ENCODE measurements at regions not wholly inside any gene's neighbourhood (a gene's known extent, or its start where the extent isn't known, plus 50 kb on each side); places are given as distances from the start of the nearest gene placed in this dataset.

GRCh38 chr10:128662520-128662919 lies 536.3 kb upstream of the MKI67 start:
- DNase-seq (ENCODE audit: low spot score) = no peak

- no peak for DNase-seq (ENCODE audit: low spot score)
Measured at GRCh38 chr10:128664729-128665128, 538.5 kb upstream of the MKI67 start.

GRCh38 chr10:128675405-128675804 lies 549.2 kb upstream of the MKI67 start:
- no peak for DNase-seq (ENCODE audit: low spot score)

GRCh38 chr10:128680116-128680515 lies 553.9 kb upstream of the MKI67 start:
- DNase-seq (ENCODE audit: low spot score) = no peak

DNA sequence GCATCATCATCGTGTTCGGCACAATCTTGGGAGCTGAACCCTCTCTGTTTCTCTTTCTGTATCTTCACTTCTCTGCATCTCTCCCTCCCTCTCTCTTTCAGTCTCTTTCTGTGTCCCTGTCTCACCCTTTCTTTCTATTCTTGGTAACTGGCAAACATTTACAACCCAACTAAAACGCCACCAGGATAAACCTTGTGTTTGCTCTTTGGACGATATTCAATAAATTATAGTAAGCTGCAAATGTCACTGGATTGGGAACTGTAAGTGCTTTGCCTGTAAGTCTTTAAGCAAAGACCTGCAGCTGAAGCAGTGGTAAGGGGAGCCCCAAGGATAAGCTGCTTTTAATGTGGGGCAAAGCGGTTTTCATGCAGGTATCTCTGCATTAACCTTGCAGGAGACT lies 558.0 kb upstream of the MKI67 start:
- DNase-seq (ENCODE audit: low spot score) = no peak

DNA sequence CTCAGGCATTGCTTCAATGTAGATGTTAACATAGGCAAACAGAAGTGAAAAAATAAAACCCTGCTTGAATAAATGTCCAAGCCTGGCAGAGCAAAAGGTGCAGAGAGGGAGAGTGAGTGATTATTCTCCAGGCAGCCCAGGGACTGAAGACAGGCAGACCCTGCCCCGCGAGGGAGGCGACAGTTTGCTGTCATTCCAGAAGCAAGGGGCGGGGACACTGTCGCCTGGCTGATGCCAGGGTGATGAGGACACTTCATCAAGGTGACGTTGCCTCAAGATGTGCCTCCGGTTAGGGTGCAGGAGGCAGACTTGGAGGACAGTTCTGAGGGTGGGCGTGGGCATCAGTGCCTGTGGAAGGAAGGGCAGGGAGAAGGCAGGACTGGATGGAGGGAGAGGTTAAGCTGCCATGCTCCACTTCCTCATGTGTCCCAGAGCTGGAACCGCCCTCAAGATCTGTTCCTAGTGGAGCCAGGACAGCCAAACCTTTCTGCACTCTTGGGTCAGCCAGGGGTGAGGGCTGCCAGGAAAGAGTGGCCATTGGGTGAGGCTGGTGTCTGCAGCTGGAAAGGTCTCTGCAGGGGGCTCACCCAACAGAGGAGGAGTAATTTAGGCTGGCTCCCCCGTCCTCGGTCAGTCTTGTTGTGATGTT lies 560.5 kb upstream of the MKI67 start:
- DNase-seq (ENCODE audit: low spot score) = no peak

DNA sequence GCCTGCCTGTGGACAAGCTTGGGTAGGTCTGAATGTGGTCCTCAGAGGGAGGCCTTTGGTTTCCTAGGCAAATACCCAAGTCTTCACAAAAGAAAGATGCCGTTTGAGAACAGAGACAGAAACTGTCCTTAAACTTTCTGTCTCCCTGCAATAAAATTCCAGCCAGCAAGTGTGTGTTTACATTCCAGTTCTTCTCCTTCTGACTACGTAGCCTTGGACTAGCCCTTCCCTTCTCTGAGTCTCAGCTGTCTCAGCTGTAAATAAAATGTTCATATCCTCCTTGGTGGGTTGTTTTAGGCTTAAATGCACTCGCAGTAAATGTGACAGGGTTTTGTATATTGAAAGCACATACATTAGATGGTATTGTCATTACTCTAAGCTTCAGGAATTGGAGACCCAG lies 561.2 kb upstream of the MKI67 start:
- no peak for DNase-seq (ENCODE audit: low spot score)

- no peak for DNase-seq (ENCODE audit: low spot score)
Measured at GRCh38 chr10:128687927-128688549, 561.8 kb upstream of the MKI67 start.

GRCh38 chr10:128689667-128690066 lies 563.4 kb upstream of the MKI67 start:
- DNase-seq (ENCODE audit: low spot score) = no peak

GRCh38 chr10:128693493-128694131 lies 567.4 kb upstream of the MKI67 start:
- DNase-seq (ENCODE audit: low spot score) = no peak

DNA sequence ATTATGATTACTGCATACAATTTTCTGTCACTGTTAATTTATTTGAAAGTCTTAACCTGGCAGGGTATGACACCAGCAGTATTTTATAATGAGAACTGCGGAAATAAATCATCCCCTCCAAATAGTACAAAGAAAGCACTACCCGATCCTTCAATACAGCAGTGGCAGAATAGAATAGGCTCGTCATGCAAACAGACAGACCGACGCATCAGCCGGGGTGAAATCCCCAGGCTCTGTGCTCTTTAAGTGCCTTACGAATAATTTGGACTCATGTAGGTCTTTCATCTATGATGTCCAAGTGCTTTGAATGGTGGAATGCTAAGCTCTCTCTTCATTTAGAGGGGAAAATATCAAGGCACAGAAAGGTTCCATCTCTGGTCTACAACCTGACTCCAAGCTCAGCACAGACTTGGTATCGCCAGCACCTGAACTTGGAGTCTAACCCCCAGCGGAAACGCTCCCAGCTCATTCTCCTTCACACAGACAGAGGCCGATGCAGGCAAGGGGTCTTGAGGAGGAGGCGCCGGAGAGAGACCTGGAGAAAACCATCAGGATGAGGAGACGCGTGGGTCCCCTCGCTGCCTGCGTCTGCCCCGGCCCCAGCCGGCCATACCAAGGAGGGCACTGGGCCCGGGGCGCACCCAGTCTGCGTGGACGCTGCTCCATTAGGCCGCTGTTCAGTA lies 568.1 kb upstream of the MKI67 start:
- DNase-seq (ENCODE audit: low spot score) = no peak

DNA sequence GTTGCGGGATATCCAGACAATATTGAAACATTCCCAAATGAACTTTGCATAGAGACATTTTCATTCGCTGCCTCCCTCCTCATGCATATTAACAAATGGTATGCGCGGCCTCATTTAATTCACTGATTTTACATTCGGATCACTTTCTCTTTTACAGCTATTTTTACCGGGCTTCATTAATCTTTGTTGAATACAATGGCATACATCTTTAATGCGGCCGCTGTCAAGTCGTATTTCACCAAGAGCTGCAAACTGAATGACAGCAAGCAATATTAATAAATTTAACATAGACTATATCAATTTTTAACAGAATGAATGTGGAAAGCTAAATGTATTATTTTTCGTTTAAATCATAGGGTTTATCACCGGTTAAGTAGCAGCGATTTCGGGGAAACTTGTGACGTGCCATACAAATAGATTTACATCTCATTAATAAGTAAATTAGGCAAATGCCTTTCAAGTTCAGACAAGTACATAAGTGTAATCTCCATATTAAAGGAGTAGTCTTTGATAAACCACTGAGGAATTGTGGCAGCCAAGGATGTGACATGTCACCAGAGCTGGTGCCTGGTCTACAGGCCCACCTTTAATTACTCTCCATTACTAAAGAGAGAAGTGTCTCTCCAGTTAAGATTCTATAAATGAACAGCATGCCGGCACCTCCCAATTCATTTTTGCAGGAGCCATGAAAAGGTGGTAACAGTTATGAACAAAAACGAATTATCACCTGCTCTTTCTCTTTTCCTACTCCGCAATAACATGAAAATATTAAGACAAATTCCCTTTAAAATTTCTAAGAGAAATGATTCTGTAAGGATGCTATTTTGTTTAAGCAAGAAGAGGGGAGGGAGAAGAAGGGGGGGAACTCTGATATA lies 568.9 kb upstream of the MKI67 start:
- no peak for DNase-seq (ENCODE audit: low spot score)

- no peak for DNase-seq (ENCODE audit: low spot score)
Measured at GRCh38 chr10:128695931-128696330, 569.7 kb upstream of the MKI67 start.

- no peak for DNase-seq (ENCODE audit: low spot score)
Measured at GRCh38 chr10:128697437-128697836, 571.2 kb upstream of the MKI67 start.

DNA sequence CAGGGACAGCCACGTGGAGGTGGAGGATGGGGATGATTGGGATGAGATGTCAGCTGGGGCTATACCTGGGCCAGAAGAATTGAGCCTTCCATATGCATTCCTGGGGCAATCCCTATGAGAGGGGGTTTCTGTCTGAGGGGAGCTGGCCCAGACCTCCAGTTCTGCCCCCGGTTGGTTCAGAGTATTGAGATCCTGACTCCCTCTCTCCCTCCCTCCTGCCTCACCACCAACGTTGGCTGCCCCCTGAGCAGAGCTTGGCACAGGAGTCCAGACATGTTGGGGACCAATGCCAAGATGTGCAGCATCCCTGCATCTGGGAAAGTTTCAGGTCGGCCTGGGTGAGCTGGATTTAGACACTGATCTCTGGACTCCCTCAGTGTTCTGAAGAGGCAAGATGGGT lies 575.2 kb upstream of the MKI67 start:
- no peak for DNase-seq (ENCODE audit: low spot score)

DNA sequence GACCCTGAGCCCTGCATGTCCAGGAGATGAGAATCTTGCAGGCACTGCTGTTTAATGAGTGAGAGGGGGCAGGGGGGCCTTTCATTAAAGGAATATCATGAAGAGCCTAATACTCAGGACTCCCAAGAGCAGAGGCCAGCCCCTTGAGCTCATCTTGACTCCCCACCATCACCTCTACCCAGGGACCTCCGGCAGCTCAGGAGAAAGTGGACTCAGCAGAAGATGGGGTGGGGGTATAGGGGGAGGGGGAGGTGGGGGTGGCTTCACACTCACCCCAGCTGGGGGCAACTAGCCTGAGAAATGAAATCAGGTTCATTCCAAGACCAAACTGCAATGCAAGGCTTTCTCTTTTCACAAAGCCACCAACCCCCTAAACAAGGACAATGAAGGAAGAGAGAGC lies 575.6 kb upstream of the MKI67 start:
- no peak for DNase-seq (ENCODE audit: low spot score)

DNA sequence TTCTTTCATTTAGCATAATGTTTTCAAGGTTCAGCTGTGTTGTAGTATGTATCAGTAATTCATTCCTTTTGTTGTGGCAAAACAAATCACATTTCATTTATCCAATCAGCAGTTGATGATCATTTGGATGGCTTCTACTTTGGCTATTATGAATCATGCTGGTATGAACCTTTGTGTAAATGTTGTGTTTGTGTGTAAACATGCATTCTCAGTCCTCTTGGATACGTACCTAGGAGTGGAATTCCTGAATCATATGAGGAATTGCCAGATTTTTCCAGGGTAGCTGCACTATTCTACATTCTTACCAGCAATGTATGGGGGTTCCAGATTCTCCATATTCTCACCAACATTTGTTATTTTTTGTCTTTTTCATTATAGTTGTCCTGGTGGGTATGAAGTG lies 578.5 kb upstream of the MKI67 start:
- no peak for DNase-seq (ENCODE audit: low spot score)

- DNase-seq (ENCODE audit: low spot score) = no peak
Measured at GRCh38 chr10:128708182-128708581, 582.0 kb upstream of the MKI67 start.

DNA sequence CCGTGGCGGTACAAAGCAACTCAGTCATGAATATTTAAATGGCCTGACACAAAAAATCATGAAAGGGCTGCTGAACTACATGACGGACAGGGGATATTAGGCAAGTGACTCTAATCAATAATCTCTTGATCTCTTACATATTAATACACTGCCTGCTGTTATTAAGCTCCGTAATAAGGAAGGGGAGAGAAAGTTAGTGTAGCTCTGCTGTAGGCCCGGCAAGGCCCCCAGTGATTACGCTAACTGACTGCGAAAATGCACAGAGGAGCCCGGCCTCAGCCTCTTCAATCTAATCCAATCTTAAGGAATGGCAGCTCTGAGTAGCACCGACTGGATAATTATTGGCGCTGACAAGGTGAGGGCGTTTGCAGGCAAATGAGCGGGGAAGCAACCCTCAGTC lies 583.5 kb upstream of the MKI67 start:
- DNase-seq (ENCODE audit: low spot score) = no peak

GRCh38 chr10:128710098-128710797 lies 584.0 kb upstream of the MKI67 start:
- DNase-seq (ENCODE audit: low spot score) = no peak

DNA sequence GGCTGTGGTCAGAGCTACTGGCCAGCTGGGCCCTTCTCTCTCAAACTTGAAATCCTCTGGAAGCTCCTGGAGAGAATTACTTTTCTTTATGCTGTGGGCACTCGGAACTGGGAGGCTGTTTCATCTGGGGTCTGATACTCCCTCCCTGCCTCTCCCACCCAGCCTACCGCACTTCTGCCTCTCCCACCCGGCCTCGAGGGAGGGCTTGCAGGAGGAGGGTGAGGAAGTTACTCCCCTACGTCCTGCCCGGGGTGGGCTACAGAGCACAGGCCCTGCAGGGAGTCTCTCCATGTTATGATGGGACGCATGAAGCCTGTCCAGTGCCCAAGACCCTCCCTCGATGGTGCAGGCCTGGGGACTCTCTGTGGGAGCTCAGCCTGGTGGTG lies 584.6 kb upstream of the MKI67 start:
- DNase-seq (ENCODE audit: low spot score) = no peak

GRCh38 chr10:128711806-128712205 lies 585.6 kb upstream of the MKI67 start:
- DNase-seq (ENCODE audit: low spot score) = no peak

All from SW480 (cell line).